ENCODE measurements at regions not wholly inside any gene's neighbourhood (a gene's known extent, or its start where the extent isn't known, plus 50 kb on each side); places are given as distances from the start of the nearest gene placed in this dataset.
"Not testable (repeated sequence)": the region's sequence is repeated elsewhere in the genome, so short reads cannot be mapped to it uniquely, and the experiment has no call there.

DNA sequence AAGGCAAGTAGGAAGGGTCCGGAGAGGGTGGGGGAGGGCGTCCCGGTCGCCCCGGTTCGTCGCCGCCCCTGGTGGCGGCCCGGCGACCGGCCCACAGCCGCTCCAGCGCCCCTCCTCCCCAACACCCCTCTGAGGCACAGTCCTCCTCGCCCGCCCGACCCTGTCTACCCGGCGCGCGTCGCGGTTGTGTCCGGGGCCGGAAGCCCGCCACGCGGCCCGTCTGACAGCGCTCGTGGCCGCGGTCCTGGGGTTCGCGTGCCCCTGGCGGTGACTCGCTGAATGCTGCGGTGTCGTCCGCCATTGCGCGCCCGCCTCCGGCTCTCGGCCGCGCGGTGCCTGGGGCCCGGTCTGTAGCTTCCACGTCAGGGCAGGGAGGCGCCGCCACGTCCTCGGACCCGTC lies 335.3 kb upstream of the DEFB115 start:
- WGBS, 2 experiments (ENCODE audit: insufficient coverage in 1 of 2, insufficient read length in 1 of 2), result 87 to 89% methylated on average over 31 to 54 of the region's 55 CpGs
- H3K36me3 Mint-ChIP-seq (ENCODE audit: low read depth), result peaks cover 3% of the 10 kb centered on the region
- no peaks in the 10 kb centered on the region for H3K27me3 ChIP-seq (ENCODE audit: control insufficient read depth, insufficient read depth, low read length, poor library complexity, severe bottlenecking)
- H3K27me3 Mint-ChIP-seq (ENCODE audit: insufficient read depth), result no peaks in the 10 kb centered on the region
- no peaks in the 10 kb centered on the region for H3K36me3 ChIP-seq (ENCODE audit: control insufficient read depth, insufficient read depth, low read length)
- H3K4me3 ChIP-seq (ENCODE audit: low read length), result no peak overlapping the region
- H3K9me3 ChIP-seq (ENCODE audit: control insufficient read depth, low read length), result peaks cover 26% of the 10 kb centered on the region
- H3K4me1 ChIP-seq (ENCODE audit: control insufficient read depth, insufficient read depth, low read length), result no peaks in the 10 kb centered on the region
- no peak overlapping the region for H3K27ac Mint-ChIP-seq
- no peak for DNase-seq
- no peak for TF ChIP-seq CTCF (conservative IDR thresholded peaks at IDR 0.05)
- H3K9me3 Mint-ChIP-seq, result peaks cover 72% of the 10 kb centered on the region
- H3K27ac ChIP-seq (ENCODE audit: low read depth, low read length), result no peak overlapping the region
- no peak overlapping the region for H3K4me3 Mint-ChIP-seq
- no peak overlapping the region for H3K9ac ChIP-seq (ENCODE audit: extremely low read depth, low read length, poor library complexity, severe bottlenecking)
- no peaks in the 10 kb centered on the region for H3K4me1 Mint-ChIP-seq

GRCh38 chr20:30937790-30938189 lies 319.7 kb upstream of the DEFB115 start:
- WGBS, 2 experiments (ENCODE audit: insufficient coverage in 1 of 2, insufficient read length in 1 of 2), result 66 to 68% methylated on average over 5 of the region's 5 CpGs
- Mint-ChIP-seq H3K36me3 (ENCODE audit: low read depth) (no peaks in the 10 kb centered on the region), H3K27me3 (ENCODE audit: insufficient read depth) (no peaks in the 10 kb centered on the region), H3K27ac (no peak overlapping the region), H3K4me3 (no peak overlapping the region), H3K9me3 (peaks cover 18% of the 10 kb centered on the region), H3K4me1 (no peaks in the 10 kb centered on the region)
- DNase-seq, result no peak
- H3K27me3 ChIP-seq (ENCODE audit: control insufficient read depth, insufficient read depth, low read length, poor library complexity, severe bottlenecking), result no peaks in the 10 kb centered on the region
- H3K9ac ChIP-seq (ENCODE audit: extremely low read depth, low read length, poor library complexity, severe bottlenecking), result no peak overlapping the region
- H3K4me1 ChIP-seq (ENCODE audit: control insufficient read depth, insufficient read depth, low read length), result no peaks in the 10 kb centered on the region
- no peak overlapping the region for H3K27ac ChIP-seq (ENCODE audit: low read depth, low read length)
- H3K9me3 ChIP-seq (ENCODE audit: control insufficient read depth, low read length), result peaks cover 38% of the 10 kb centered on the region
- no peaks in the 10 kb centered on the region for H3K36me3 ChIP-seq (ENCODE audit: control insufficient read depth, insufficient read depth, low read length)
- no peak overlapping the region for H3K4me3 ChIP-seq (ENCODE audit: low read length)
- TF ChIP-seq CTCF (conservative IDR thresholded peaks at IDR 0.05), result no peak

DNA sequence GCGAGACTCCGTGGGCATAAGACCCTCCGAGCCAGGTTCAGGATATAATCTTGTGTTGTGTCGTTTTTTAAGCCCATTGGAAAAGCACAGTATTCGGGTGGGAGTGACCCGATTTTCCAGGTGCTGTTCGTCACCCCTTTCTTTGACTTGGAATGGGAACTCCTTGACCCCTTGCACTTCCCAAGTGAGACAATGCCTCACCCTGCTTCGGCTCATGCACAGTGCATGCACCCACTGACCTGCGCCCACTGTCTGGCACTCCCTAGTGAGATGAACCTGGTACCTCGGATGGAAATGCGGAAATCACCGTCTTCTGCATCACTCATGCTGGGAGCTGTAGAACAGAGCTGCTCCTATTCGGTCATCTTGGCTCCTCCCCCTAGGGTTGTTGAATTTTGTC lies 307.7 kb upstream of the DEFB115 start:
- no peak for TF ChIP-seq CTCF (conservative IDR thresholded peaks at IDR 0.05)
- DNase-seq, result peak; percentile 19
- peaks cover 8% of the 10 kb centered on the region for H3K9me3 ChIP-seq (ENCODE audit: control insufficient read depth, low read length)
- no peak overlapping the region for H3K4me3 ChIP-seq (ENCODE audit: low read length)
- 93% methylated on average over 5 to 13 of the region's 13 CpGs for WGBS, 2 experiments (ENCODE audit: insufficient coverage in 1 of 2, insufficient read length in 1 of 2)
- H3K27ac ChIP-seq (ENCODE audit: low read depth, low read length), result no peak overlapping the region
- H3K9ac ChIP-seq (ENCODE audit: extremely low read depth, low read length, poor library complexity, severe bottlenecking), result no peak overlapping the region
- Mint-ChIP-seq H3K36me3 (ENCODE audit: low read depth) (no peaks in the 10 kb centered on the region), H3K27ac (no peak overlapping the region), H3K27me3 (ENCODE audit: insufficient read depth) (no peaks in the 10 kb centered on the region), H3K9me3 (peaks cover 91% of the 10 kb centered on the region), H3K4me3 (no peak overlapping the region), H3K4me1 (no peaks in the 10 kb centered on the region)
- H3K36me3 ChIP-seq (ENCODE audit: control insufficient read depth, insufficient read depth, low read length), result no peaks in the 10 kb centered on the region
- H3K4me1 ChIP-seq (ENCODE audit: control insufficient read depth, insufficient read depth, low read length), result no peaks in the 10 kb centered on the region
- no peaks in the 10 kb centered on the region for H3K27me3 ChIP-seq (ENCODE audit: control insufficient read depth, insufficient read depth, low read length, poor library complexity, severe bottlenecking)

- not testable (repeated sequence) for H3K27me3 Mint-ChIP-seq (ENCODE audit: insufficient read depth); H3K4me1 Mint-ChIP-seq; DNase-seq; H3K36me3 ChIP-seq (ENCODE audit: control insufficient read depth, insufficient read depth, low read length); H3K27ac ChIP-seq (ENCODE audit: low read depth, low read length); H3K4me3 ChIP-seq (ENCODE audit: low read length); H3K27ac Mint-ChIP-seq; H3K36me3 Mint-ChIP-seq (ENCODE audit: low read depth); H3K4me3 Mint-ChIP-seq; H3K9ac ChIP-seq (ENCODE audit: extremely low read depth, low read length, poor library complexity, severe bottlenecking); H3K9me3 ChIP-seq (ENCODE audit: control insufficient read depth, low read length); H3K4me1 ChIP-seq (ENCODE audit: control insufficient read depth, insufficient read depth, low read length); H3K27me3 ChIP-seq (ENCODE audit: control insufficient read depth, insufficient read depth, low read length, poor library complexity, severe bottlenecking)
- WGBS, 2 experiments (ENCODE audit: insufficient coverage in 1 of 2, insufficient read length in 1 of 2), result 91% methylated on average over 3 of the region's 3 CpGs; no CpG with 5 or more reads in 1 of the 2 experiments
- peaks cover 92% of the 10 kb centered on the region for H3K9me3 Mint-ChIP-seq
These were observed 306.4 kb upstream of the DEFB115 start for GRCh38 chr20:30951088-30951487.

DNA sequence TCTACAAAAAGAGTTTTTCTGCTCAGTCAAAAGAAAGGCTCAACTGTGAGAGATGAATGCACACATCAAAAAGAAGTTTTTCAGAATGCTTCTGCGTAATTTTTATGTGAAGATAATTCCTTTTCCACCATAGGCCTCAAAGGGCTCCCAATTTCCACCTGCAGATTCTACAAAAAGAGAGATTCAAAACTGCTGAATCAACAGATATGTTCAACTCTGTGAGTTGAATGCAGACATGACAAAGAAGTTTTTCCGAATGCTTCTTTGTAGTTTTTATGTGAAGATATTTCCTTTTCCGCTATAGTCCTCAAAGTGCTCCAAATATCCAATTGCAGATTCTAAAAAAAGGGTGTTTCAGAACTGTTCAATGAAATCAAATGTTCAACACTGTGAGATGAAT lies 300.8 kb upstream of the DEFB115 start:
- not testable (repeated sequence) for H3K4me3 Mint-ChIP-seq; H3K4me1 Mint-ChIP-seq; H3K4me1 ChIP-seq (ENCODE audit: control insufficient read depth, insufficient read depth, low read length); H3K27me3 Mint-ChIP-seq (ENCODE audit: insufficient read depth); H3K9ac ChIP-seq (ENCODE audit: extremely low read depth, low read length, poor library complexity, severe bottlenecking); DNase-seq; H3K4me3 ChIP-seq (ENCODE audit: low read length); H3K9me3 ChIP-seq (ENCODE audit: control insufficient read depth, low read length); H3K36me3 Mint-ChIP-seq (ENCODE audit: low read depth); H3K27ac Mint-ChIP-seq; H3K27me3 ChIP-seq (ENCODE audit: control insufficient read depth, insufficient read depth, low read length, poor library complexity, severe bottlenecking); H3K36me3 ChIP-seq (ENCODE audit: control insufficient read depth, insufficient read depth, low read length); H3K27ac ChIP-seq (ENCODE audit: low read depth, low read length)
- 86 to 87% methylated on average over 1 to 3 of the region's 3 CpGs for WGBS, 2 experiments (ENCODE audit: insufficient coverage in 1 of 2, insufficient read length in 1 of 2)
- peaks cover 89% of the 10 kb centered on the region for H3K9me3 Mint-ChIP-seq
